ENCODE measurements at regions not wholly inside any gene's neighbourhood (a gene's known extent, or its start where the extent isn't known, plus 50 kb on each side); places are given as distances from the start of the nearest gene placed in this dataset.

DNA sequence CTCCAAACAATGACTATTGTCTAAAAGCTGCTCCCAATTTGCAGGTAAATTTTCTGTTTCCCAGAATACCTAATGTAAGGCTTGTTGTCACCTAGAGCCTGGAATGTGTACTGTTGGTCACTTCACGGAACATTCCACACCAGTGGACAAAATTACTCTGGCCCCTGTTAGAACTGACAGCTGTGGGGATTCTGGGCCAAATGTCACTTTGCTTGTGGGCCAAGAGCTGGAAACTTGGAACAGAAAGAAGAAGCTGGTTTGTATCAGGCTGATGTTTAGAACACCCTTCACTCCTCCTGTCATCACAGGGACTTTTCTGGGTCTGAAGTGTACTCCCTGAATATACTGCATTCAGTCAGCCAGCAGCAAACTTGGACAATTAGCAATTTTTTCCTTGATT lies 495.6 kb upstream of the SYT4 start:
- peak; percentile 25 for TF ChIP-seq CTCF (conservative IDR thresholded peaks at IDR 0.05)
- Histone ChIP-seq H3K27ac (ENCODE audit: low read depth, low read length) (no peak overlapping the region), H3K4me3 (ENCODE audit: low read length) (no peak overlapping the region), H3K27me3 (ENCODE audit: control insufficient read depth, insufficient read depth, low read length, poor library complexity, severe bottlenecking) (no peaks in the 10 kb centered on the region), H3K9ac (ENCODE audit: extremely low read depth, low read length, poor library complexity, severe bottlenecking) (no peak overlapping the region), H3K4me1 (ENCODE audit: control insufficient read depth, insufficient read depth, low read length) (no peaks in the 10 kb centered on the region), H3K36me3 (ENCODE audit: control insufficient read depth, insufficient read depth, low read length) (no peaks in the 10 kb centered on the region), H3K9me3 (ENCODE audit: control insufficient read depth, low read length) (no peaks in the 10 kb centered on the region)
- peaks cover 5% of the 10 kb centered on the region for H3K9me3 Mint-ChIP-seq
- H3K27ac Mint-ChIP-seq, result no peak overlapping the region
- no peak overlapping the region for H3K4me3 Mint-ChIP-seq
- WGBS, 2 experiments (ENCODE audit: insufficient coverage in 1 of 2, insufficient read length in 1 of 2), result 94 to 100% methylated on average over 1 of the region's 1 CpG
- no peaks in the 10 kb centered on the region for H3K27me3 Mint-ChIP-seq (ENCODE audit: insufficient read depth)
- peaks cover 4% of the 10 kb centered on the region for H3K4me1 Mint-ChIP-seq
- no peaks in the 10 kb centered on the region for H3K36me3 Mint-ChIP-seq (ENCODE audit: low read depth)
- DNase-seq, result no peak

DNA sequence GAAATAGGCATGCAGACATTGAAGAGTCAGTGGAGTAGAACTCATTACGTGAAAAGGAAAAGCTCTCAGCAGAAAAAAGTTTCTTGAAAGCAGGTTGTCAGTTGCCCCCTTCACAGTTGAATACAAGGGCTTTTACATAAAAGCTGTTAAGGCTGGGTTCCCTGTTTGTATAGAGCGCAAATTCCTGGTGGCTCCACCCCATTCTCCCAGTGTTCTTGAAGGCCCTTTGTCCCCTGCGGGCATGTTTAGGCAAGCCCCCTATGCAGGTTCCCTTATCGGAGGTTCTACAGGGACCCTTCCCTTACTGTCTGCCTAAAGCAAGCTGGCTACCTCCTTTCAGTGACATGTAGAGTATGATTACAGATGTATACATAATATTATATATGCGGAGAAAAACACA lies 497.2 kb upstream of the SYT4 start:
- 67 to 92% methylated on average over 1 to 5 of the region's 5 CpGs for WGBS, 2 experiments (ENCODE audit: insufficient coverage in 1 of 2, insufficient read length in 1 of 2)
- H3K4me1 Mint-ChIP-seq, result peaks cover 4% of the 10 kb centered on the region
- H3K4me3 ChIP-seq (ENCODE audit: low read length), result no peak overlapping the region

GRCh38 chr18:43775591-43775990 lies 498.3 kb upstream of the SYT4 start:
- H3K27ac ChIP-seq (ENCODE audit: low read depth, low read length), result no peak overlapping the region
- TF ChIP-seq CTCF (conservative IDR thresholded peaks at IDR 0.05), result no peak
- H3K9me3 ChIP-seq (ENCODE audit: control insufficient read depth, low read length), result no peaks in the 10 kb centered on the region
- DNase-seq, result no peak
- no peak overlapping the region for H3K27ac Mint-ChIP-seq
- no peaks in the 10 kb centered on the region for H3K36me3 Mint-ChIP-seq (ENCODE audit: low read depth)
- no peaks in the 10 kb centered on the region for H3K27me3 Mint-ChIP-seq (ENCODE audit: insufficient read depth)
- no peaks in the 10 kb centered on the region for H3K27me3 ChIP-seq (ENCODE audit: control insufficient read depth, insufficient read depth, low read length, poor library complexity, severe bottlenecking)
- no peaks in the 10 kb centered on the region for H3K9me3 Mint-ChIP-seq
- no peaks in the 10 kb centered on the region for H3K36me3 ChIP-seq (ENCODE audit: control insufficient read depth, insufficient read depth, low read length)
- 87 to 100% methylated on average over 1 to 2 of the region's 2 CpGs for WGBS, 2 experiments (ENCODE audit: insufficient coverage in 1 of 2, insufficient read length in 1 of 2)
- no peak overlapping the region for H3K9ac ChIP-seq (ENCODE audit: extremely low read depth, low read length, poor library complexity, severe bottlenecking)
- H3K4me1 Mint-ChIP-seq, result peaks cover 6% of the 10 kb centered on the region
- H3K4me3 Mint-ChIP-seq, result no peak overlapping the region
- H3K4me1 ChIP-seq (ENCODE audit: control insufficient read depth, insufficient read depth, low read length), result no peaks in the 10 kb centered on the region
- no peak overlapping the region for H3K4me3 ChIP-seq (ENCODE audit: low read length)

More for the DNA sequence above, 497.2 kb upstream of the SYT4 start:
- no peaks in the 10 kb centered on the region for H3K9me3 ChIP-seq (ENCODE audit: control insufficient read depth, low read length)
- Mint-ChIP-seq H3K27me3 (ENCODE audit: insufficient read depth) (no peaks in the 10 kb centered on the region), H3K36me3 (ENCODE audit: low read depth) (no peaks in the 10 kb centered on the region), H3K4me3 (no peak overlapping the region), H3K27ac (no peak overlapping the region), H3K9me3 (no peaks in the 10 kb centered on the region)
- no peaks in the 10 kb centered on the region for H3K27me3 ChIP-seq (ENCODE audit: control insufficient read depth, insufficient read depth, low read length, poor library complexity, severe bottlenecking)
- peak overlapping the region; percentile 15 for H3K27ac ChIP-seq (ENCODE audit: low read depth, low read length)
- no peak overlapping the region for H3K9ac ChIP-seq (ENCODE audit: extremely low read depth, low read length, poor library complexity, severe bottlenecking)
- H3K36me3 ChIP-seq (ENCODE audit: control insufficient read depth, insufficient read depth, low read length), result no peaks in the 10 kb centered on the region
- DNase-seq, result no peak
- no peak for TF ChIP-seq CTCF (conservative IDR thresholded peaks at IDR 0.05)
- no peaks in the 10 kb centered on the region for H3K4me1 ChIP-seq (ENCODE audit: control insufficient read depth, insufficient read depth, low read length)

All from endodermal cell (in vitro differentiated cells).